UCSD-AML1 (cell line): ENCODE measurements at regions not wholly inside any gene's neighbourhood (a gene's known extent, or its start where the extent isn't known, plus 50 kb on each side); places are given as distances from the start of the nearest gene placed in this dataset.
"Not testable (repeated sequence)": the region's sequence is repeated elsewhere in the genome, so short reads cannot be mapped to it uniquely, and the experiment has no call there.

Source experiments
- DNase-seq: peaks from one replicate; lab custom pipeline; 2025; ENCODE audit not compliant: unreplicated experiment; lab: John Stamatoyannopoulos, UW

- DNase-seq = peak; percentile 18
These were observed 454.2 kb downstream of the TP53TG3F start for GRCh38 chr16:33913601-33914000.

- DNase-seq = not testable (repeated sequence)
These were observed 461.5 kb downstream of the TP53TG3F start for GRCh38 chr16:33920761-33921545.

- DNase-seq = not testable (repeated sequence)
These were observed 463.5 kb downstream of the TP53TG3F start for GRCh38 chr16:33922914-33923313.

GRCh38 chr16:33928026-33928425 is 468.6 kb downstream of the TP53TG3F start:
- DNase-seq = not testable (repeated sequence)

- DNase-seq = not testable (repeated sequence)
These were observed 472.8 kb downstream of the TP53TG3F start for GRCh38 chr16:33932191-33932590.

GRCh38 chr16:33933039-33933438 is 473.6 kb downstream of the TP53TG3F start:
- not testable (repeated sequence) for DNase-seq

GRCh38 chr16:33935766-33936165 is 476.4 kb downstream of the TP53TG3F start:
- not testable (repeated sequence) for DNase-seq

- DNase-seq = not testable (repeated sequence)
These were observed 478.7 kb downstream of the TP53TG3F start for GRCh38 chr16:33938097-33938496.

- not testable (repeated sequence) for DNase-seq
These were observed 502.1 kb downstream of the TP53TG3F start for GRCh38 chr16:33961536-33961935.

- not testable (repeated sequence) for DNase-seq
These were observed 506.1 kb downstream of the TP53TG3F start for GRCh38 chr16:33965534-33965933.

- not testable (repeated sequence) for DNase-seq
These were observed 507.4 kb downstream of the TP53TG3F start for GRCh38 chr16:33966855-33967254.

- not testable (repeated sequence) for DNase-seq
These were observed 515.1 kb downstream of the TP53TG3F start for GRCh38 chr16:33974557-33974956.

GRCh38 chr16:33975744-33976143 is 516.3 kb downstream of the TP53TG3F start:
- DNase-seq = not testable (repeated sequence)

- DNase-seq = not testable (repeated sequence)
These were observed 517.1 kb downstream of the TP53TG3F start for GRCh38 chr16:33976521-33976920.

- not testable (repeated sequence) for DNase-seq
These were observed 519.4 kb downstream of the TP53TG3F start for GRCh38 chr16:33978784-33979183.

GRCh38 chr16:33979613-33980012 is 520.2 kb downstream of the TP53TG3F start:
- not testable (repeated sequence) for DNase-seq

- not testable (repeated sequence) for DNase-seq
These were observed 521.3 kb downstream of the TP53TG3F start for GRCh38 chr16:33980736-33981135.

GRCh38 chr16:33984428-33984827 is 525.0 kb downstream of the TP53TG3F start:
- DNase-seq = not testable (repeated sequence)

- not testable (repeated sequence) for DNase-seq
These were observed 527.1 kb downstream of the TP53TG3F start for GRCh38 chr16:33986521-33986920.

GRCh38 chr16:33987348-33987963 is 528.0 kb downstream of the TP53TG3F start:
- DNase-seq = not testable (repeated sequence)

GRCh38 chr16:33988012-33988411 is 528.6 kb downstream of the TP53TG3F start:
- not testable (repeated sequence) for DNase-seq

- not testable (repeated sequence) for DNase-seq
These were observed 531.1 kb downstream of the TP53TG3F start for GRCh38 chr16:33990488-33990887.
